Left renal cortex interstitium (tissue), 4 donors: ENCODE measurements at regions not wholly inside any gene's neighbourhood (a gene's known extent, or its start where the extent isn't known, plus 50 kb on each side); places are given as distances from the start of the nearest gene placed in this dataset.

ENCODE experiments used
- DNase-seq, 4 donors: peaks; one replicate each; pipeline ENCODE4 v3.0.0-alpha.2; 2013; ENCODE audit warnings: low read depth in 4 of 4, low spot score in 2 of 4, missing footprints in 1 of 4

GRCh38 chr13:22161871-22162270 is 491.0 kb downstream of the FGF9 start:
- no peak for DNase-seq

- no peak for DNase-seq
Observed at GRCh38 chr13:22162889-22163288, 492.0 kb downstream of the FGF9 start.

GRCh38 chr13:22168437-22169190 is 497.7 kb downstream of the FGF9 start:
- no peak for DNase-seq

GRCh38 chr13:22169473-22169872 is 498.6 kb downstream of the FGF9 start:
- DNase-seq, result no peak

GRCh38 chr13:22173610-22174009 is 502.7 kb downstream of the FGF9 start:
- no peak for DNase-seq

DNA sequence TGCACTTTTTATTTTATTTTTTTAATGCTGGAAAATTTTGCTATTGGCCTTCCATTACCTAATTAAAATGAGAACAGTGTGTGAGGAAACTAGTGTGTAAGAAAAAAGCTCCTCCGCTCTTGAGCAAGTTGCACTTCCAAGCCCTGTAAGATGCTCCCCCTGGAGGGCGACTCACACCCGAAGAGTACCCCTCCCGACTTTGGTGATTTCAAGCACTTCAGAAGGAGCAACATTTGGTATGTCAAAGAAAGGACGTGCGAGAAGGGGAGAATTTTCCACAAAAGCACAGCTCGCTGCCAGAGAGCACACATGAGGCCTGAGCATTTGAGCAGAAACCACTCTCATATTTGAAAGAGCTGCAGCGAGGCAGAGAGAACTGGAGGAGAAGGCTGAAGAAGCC is 504.4 kb downstream of the FGF9 start:
- no peak for DNase-seq

- no peak for DNase-seq
Observed at GRCh38 chr13:22175815-22176214, 504.9 kb downstream of the FGF9 start.

DNA sequence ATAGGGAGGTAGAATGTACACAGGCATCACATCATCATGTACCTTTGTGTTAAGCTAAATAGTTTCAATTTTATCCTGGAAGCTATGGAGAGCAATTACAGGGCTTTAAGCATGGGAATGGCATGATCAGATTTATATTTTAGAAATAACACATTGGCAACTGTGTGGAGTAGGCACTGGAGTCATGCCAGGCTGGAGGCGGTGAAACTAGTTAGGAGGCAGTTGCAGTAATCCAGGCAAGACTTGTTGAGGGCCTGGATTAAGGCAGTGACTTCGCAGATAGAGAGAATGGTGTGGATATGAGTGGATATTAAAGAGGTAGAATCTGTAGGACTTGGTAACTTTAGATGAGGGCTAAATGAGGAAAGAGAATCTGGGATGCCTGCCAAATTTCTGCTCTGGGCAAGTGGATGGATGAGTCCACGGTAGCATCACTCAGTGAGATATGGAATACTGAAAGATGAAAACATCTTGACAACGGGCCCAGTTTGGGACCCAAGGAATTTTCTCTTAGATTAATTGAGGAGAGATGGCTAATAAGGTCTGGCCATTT is 506.2 kb downstream of the FGF9 start:
- no peak for DNase-seq

GRCh38 chr13:22178878-22179277 is 508.0 kb downstream of the FGF9 start:
- no peak for DNase-seq

- DNase-seq, result no peak
Observed at GRCh38 chr13:22187329-22187728, 516.5 kb downstream of the FGF9 start.

GRCh38 chr13:22189176-22190048 is 518.5 kb downstream of the FGF9 start:
- no peak for DNase-seq

DNA sequence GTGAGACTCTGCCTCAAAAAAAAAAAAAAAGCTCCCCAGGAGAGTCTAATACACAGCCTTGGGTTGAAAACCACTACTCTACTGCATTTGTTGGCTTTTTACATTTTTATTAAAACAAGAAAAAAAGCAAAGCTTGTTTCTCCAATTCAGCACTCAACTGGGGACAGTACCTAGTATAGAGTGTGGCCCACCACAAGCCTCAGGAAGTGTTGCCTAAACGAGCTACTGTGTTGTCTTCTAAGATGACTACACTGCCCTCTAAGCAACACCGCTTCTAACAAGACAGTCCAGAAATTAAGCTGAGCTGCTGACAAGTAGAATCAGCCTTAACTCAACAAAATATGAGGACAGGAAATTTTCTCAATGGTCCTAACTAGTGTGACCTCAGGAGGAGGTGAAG is 522.2 kb downstream of the FGF9 start:
- DNase-seq, result no peak

GRCh38 chr13:22194106-22194805 is 523.4 kb downstream of the FGF9 start:
- DNase-seq, result no peak

DNA sequence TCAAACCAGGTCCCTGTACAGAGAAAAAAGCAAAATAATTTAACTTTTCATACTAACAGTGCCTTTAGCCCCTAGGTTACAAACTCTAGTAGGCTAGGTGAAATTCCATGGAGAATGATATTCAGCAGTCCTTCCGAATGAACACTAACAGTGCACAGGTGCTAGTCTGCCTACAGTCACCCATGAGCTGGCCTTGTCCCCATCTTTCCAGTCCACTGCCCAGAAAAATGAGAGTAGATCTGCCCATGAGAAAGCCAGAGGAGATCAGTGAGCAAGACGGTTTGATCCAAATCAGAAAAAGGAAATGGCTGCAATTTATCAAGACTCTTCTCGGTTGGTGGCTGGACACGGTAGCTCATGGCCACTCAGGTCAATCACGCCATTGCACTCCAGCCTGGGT is 524.9 kb downstream of the FGF9 start:
- DNase-seq, result no peak

- no peak for DNase-seq
Observed at GRCh38 chr13:22196777-22197176, 525.9 kb downstream of the FGF9 start.

DNA sequence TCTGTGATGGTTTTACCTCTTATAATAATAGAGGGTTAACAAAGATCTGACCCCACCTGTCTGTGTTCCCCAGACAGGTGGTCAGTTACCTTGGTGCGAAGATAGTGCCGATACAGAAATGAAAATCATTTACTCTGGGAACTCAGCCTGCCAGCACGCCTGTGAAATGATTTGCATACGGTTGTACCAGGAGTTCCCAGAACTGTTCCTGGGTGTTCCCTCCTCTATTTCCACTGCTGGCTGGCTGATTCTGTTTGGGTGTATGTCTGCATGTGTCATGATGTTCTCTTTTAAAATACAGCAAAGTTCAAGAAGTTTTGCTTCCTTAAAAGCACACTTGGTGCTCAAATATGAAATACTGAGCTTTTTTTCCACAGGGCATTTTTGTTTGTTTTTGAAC is 527.1 kb downstream of the FGF9 start:
- DNase-seq, result no peak

GRCh38 chr13:22198641-22199217 is 527.9 kb downstream of the FGF9 start:
- no peak for DNase-seq

GRCh38 chr13:22200440-22200839 is 529.6 kb downstream of the FGF9 start:
- no peak for DNase-seq

DNA sequence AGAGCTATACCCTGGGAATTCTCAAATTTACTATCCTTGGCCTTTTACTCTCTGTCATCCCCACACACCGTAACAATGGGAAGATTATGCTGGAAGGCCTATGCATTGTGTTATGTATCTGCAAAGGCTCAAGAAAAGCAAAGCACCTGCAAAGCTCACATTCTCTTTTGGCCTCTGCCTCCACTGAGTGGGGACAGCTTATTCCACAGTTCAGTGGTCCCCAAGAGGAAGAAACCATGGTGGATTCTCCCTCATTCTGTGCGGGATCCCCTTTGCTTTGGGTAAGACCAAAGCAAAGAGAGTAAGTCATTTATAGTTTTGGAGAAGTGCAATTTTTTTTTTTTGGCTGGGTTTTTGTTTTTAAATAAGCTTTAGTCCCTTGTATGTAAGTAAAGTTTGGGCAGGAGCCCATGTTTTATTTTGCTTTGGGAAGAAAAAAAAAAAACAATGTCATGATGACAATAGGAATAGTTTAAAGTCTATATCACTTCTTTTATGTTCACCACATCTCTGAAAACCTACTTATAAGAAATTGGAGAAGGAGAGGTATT is 530.6 kb downstream of the FGF9 start:
- no peak for DNase-seq

- DNase-seq, result no peak
Observed at GRCh38 chr13:22210134-22210930, 539.5 kb downstream of the FGF9 start.
